ENCODE measurements at regions not wholly inside any gene's neighbourhood (a gene's known extent, or its start where the extent isn't known, plus 50 kb on each side); places are given as distances from the start of the nearest gene placed in this dataset.
"Not testable (repeated sequence)": the region's sequence is repeated elsewhere in the genome, so short reads cannot be mapped to it uniquely, and the experiment has no call there.

DNA sequence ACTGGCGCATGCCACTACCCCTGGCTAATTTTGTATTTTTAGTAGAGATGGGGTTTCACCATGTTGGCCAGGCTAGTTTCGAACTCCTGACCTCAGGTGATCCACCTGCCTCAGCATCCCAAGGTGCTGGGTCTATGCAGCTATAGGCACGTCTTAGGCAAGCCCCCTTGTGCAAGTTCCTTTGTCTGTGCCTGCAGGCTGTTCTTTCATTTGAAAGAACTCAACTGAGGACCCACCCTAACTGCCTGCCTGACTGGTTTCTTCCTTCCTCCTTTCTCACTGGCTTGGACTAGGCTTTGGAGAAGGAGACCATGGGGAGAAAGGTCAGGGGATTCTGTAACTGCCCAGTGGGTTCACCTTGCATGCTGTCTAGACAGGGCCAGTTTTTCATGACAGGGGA is 361.0 kb downstream of the TYW1 start:
- TF ChIP-seq, protein P1, sequence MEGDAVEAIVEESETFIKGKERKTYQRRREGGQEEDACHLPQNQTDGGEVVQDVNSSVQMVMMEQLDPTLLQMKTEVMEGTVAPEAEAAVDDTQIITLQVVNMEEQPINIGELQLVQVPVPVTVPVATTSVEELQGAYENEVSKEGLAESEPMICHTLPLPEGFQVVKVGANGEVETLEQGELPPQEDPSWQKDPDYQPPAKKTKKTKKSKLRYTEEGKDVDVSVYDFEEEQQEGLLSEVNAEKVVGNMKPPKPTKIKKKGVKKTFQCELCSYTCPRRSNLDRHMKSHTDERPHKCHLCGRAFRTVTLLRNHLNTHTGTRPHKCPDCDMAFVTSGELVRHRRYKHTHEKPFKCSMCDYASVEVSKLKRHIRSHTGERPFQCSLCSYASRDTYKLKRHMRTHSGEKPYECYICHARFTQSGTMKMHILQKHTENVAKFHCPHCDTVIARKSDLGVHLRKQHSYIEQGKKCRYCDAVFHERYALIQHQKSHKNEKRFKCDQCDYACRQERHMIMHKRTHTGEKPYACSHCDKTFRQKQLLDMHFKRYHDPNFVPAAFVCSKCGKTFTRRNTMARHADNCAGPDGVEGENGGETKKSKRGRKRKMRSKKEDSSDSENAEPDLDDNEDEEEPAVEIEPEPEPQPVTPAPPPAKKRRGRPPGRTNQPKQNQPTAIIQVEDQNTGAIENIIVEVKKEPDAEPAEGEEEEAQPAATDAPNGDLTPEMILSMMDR (IDR thresholded peaks at IDR 0.05), result not testable (repeated sequence)
- TF ChIP-seq POLR2A, POLR2AphosphoS5, EP300 (IDR thresholded peaks at IDR 0.05): not testable (repeated sequence)
